ENCODE measurements at regions not wholly inside any gene's neighbourhood (a gene's known extent, or its start where the extent isn't known, plus 50 kb on each side); places are given as distances from the start of the nearest gene placed in this dataset.

GRCh38 chr2:8587920-8588830 is 93.7 kb upstream of the ID2 start:
- H3K4me1 ChIP-seq (ENCODE audit: control insufficient read depth, insufficient read depth, low read length) = no peaks in the 10 kb centered on the region
- TF ChIP-seq ZNF600 (tag by site-specific recombination; IDR thresholded peaks at IDR 0.05) (no peak), KLF8 (tag by site-specific recombination; IDR thresholded peaks at IDR 0.05) (no peak), ZNF610 (tag by site-specific recombination; IDR thresholded peaks at IDR 0.05; ENCODE audit: borderline replicate concordance) (no peak), ZNF157 (tag by site-specific recombination; IDR thresholded peaks at IDR 0.05) (no peak), ZFP41 (tag by site-specific recombination; IDR thresholded peaks at IDR 0.05; ENCODE audit: borderline replicate concordance) (no peak), HIC1 (tag by site-specific recombination; IDR thresholded peaks at IDR 0.05) (no peak), ZNF521 (tag by site-specific recombination; IDR thresholded peaks at IDR 0.05) (no peak), PRDM6 (tag by site-specific recombination; IDR thresholded peaks at IDR 0.05) (no peak), ZXDB (tag by site-specific recombination; IDR thresholded peaks at IDR 0.05) (no peak)
- POLR2A ChIA-PET = interaction anchor here (1.0 kb wide), 1 partner anchor 94 kb away, joined by 8 read pairs; no protein-coding TSS in a partner anchor
- H3K9me3 ChIP-seq (ENCODE audit: control insufficient read depth, insufficient read depth, low read depth, low read length) = no peaks in the 10 kb centered on the region
- H3K27ac ChIP-seq (ENCODE audit: extremely low read depth, low read depth, low read length) = no peak overlapping the region
- CTCF ChIA-PET = no interaction called here
- no peak overlapping the region for H3K4me3 ChIP-seq (ENCODE audit: low read depth, low read length)
- H3K36me3 ChIP-seq (ENCODE audit: control insufficient read depth in 2 of 2, insufficient read depth in 1 of 2, low read length in 2 of 2) = no peaks in the 10 kb centered on the region

- H3K36me3 ChIP-seq (ENCODE audit: control insufficient read depth in 2 of 2, insufficient read depth in 1 of 2, low read length in 2 of 2) = no peaks in the 10 kb centered on the region
- H3K4me1 ChIP-seq (ENCODE audit: control insufficient read depth, insufficient read depth, low read length) = no peaks in the 10 kb centered on the region
- H3K27ac ChIP-seq (ENCODE audit: extremely low read depth, low read depth, low read length) = no peak overlapping the region
- ChIA-PET POLR2A (no interaction called here), CTCF (no interaction called here)
- H3K9me3 ChIP-seq (ENCODE audit: control insufficient read depth, insufficient read depth, low read depth, low read length) = no peaks in the 10 kb centered on the region
- no peak overlapping the region for H3K4me3 ChIP-seq (ENCODE audit: low read depth, low read length)
- TF ChIP-seq ZNF280D (tag by site-specific recombination; IDR thresholded peaks at IDR 0.05) (no peak), BCL11B (tag by site-specific recombination; IDR thresholded peaks at IDR 0.05; ENCODE audit: low read depth) (no peak), REST (tag by site-specific recombination; IDR thresholded peaks at IDR 0.05) (no peak), ZNF138 (tag by site-specific recombination; IDR thresholded peaks at IDR 0.05; ENCODE audit: borderline replicate concordance) (no peak), ZNF292 (tag by site-specific recombination; IDR thresholded peaks at IDR 0.05; ENCODE audit: borderline replicate concordance, low read depth) (no peak), ZNF704 (tag by site-specific recombination; IDR thresholded peaks at IDR 0.05) (no peak), ZNF19 (tag by site-specific recombination; IDR thresholded peaks at IDR 0.05; ENCODE audit: low read depth) (no peak), AEBP2 (tag by site-specific recombination; IDR thresholded peaks at IDR 0.05; ENCODE audit: borderline replicate concordance) (no peak)
These were observed 93.0 kb upstream of the ID2 start for GRCh38 chr2:8588831-8589191.
